ENCODE measurements at regions not wholly inside any gene's neighbourhood (a gene's known extent, or its start where the extent isn't known, plus 50 kb on each side); places are given as distances from the start of the nearest gene placed in this dataset.
"Not testable (repeated sequence)": the region's sequence is repeated elsewhere in the genome, so short reads cannot be mapped to it uniquely, and the experiment has no call there.

- Histone ChIP-seq H3K9me3 (ENCODE audit: control insufficient read depth, insufficient read depth, low read length) (no peaks in the 10 kb centered on the region), H3K27me3 (ENCODE audit: control insufficient read depth, insufficient read depth, low read length) (no peaks in the 10 kb centered on the region), H3K27ac (ENCODE audit: low read depth, low read length) (no peak overlapping the region), H3K4me3 (ENCODE audit: low read depth, low read length) (no peak overlapping the region)
- POLR2A ChIA-PET, result no interaction called here
- CTCF ChIA-PET, result no interaction called here
- TF ChIP-seq CTCF (IDR thresholded peaks at IDR 0.05; ENCODE audit: low read depth, low read length), result no peak
- DNase-seq (ENCODE audit: low read depth, low spot score), result no peak
These were observed 380.6 kb upstream of the TCF4 start for GRCh38 chr18:55968550-55968949.

GRCh38 chr18:55967019-55967418 lies 379.0 kb upstream of the TCF4 start:
- ChIA-PET CTCF (no interaction called here), POLR2A (no interaction called here)

GRCh38 chr18:55964171-55964570 lies 376.2 kb upstream of the TCF4 start:
- no peaks in the 10 kb centered on the region for H3K27me3 ChIP-seq (ENCODE audit: control insufficient read depth, insufficient read depth, low read length)

More at GRCh38 chr18:55967019-55967418, 379.0 kb upstream of the TCF4 start:
- DNase-seq (ENCODE audit: low read depth, low spot score), result no peak
- no peak for TF ChIP-seq CTCF (IDR thresholded peaks at IDR 0.05; ENCODE audit: low read depth, low read length)
- no peak overlapping the region for H3K4me3 ChIP-seq (ENCODE audit: low read depth, low read length)
- H3K9me3 ChIP-seq (ENCODE audit: control insufficient read depth, insufficient read depth, low read length), result no peaks in the 10 kb centered on the region
- H3K27me3 ChIP-seq (ENCODE audit: control insufficient read depth, insufficient read depth, low read length), result no peaks in the 10 kb centered on the region
- no peak overlapping the region for H3K27ac ChIP-seq (ENCODE audit: low read depth, low read length)

GRCh38 chr18:55953326-55953725 lies 365.3 kb upstream of the TCF4 start:
- no peak for TF ChIP-seq CTCF (IDR thresholded peaks at IDR 0.05; ENCODE audit: low read depth, low read length)
- no peaks in the 10 kb centered on the region for H3K27me3 ChIP-seq (ENCODE audit: control insufficient read depth, insufficient read depth, low read length)
- no peak for DNase-seq (ENCODE audit: low read depth, low spot score)
- CTCF ChIA-PET, result interaction anchor here (0.5 kb wide), 1 partner anchor 651 kb away, joined by 3 read pairs; no protein-coding TSS in a partner anchor
- POLR2A ChIA-PET, result no interaction called here
- H3K9me3 ChIP-seq (ENCODE audit: control insufficient read depth, insufficient read depth, low read length), result no peaks in the 10 kb centered on the region
- no peak overlapping the region for H3K4me3 ChIP-seq (ENCODE audit: low read depth, low read length)
- H3K27ac ChIP-seq (ENCODE audit: low read depth, low read length), result no peak overlapping the region

More at GRCh38 chr18:55964171-55964570, 376.2 kb upstream of the TCF4 start:
- H3K4me3 ChIP-seq (ENCODE audit: low read depth, low read length), result no peak overlapping the region
- CTCF ChIA-PET, result no interaction called here
- no peaks in the 10 kb centered on the region for H3K9me3 ChIP-seq (ENCODE audit: control insufficient read depth, insufficient read depth, low read length)
- no peak overlapping the region for H3K27ac ChIP-seq (ENCODE audit: low read depth, low read length)
- no peak for TF ChIP-seq CTCF (IDR thresholded peaks at IDR 0.05; ENCODE audit: low read depth, low read length)
- DNase-seq (ENCODE audit: low read depth, low spot score), result no peak
- POLR2A ChIA-PET, result no interaction called here

- H3K27ac ChIP-seq (ENCODE audit: low read depth, low read length); H3K9me3 ChIP-seq (ENCODE audit: control insufficient read depth, insufficient read depth, low read length); POLR2A ChIA-PET; DNase-seq (ENCODE audit: low read depth, low spot score); H3K27me3 ChIP-seq (ENCODE audit: control insufficient read depth, insufficient read depth, low read length); H3K4me3 ChIP-seq (ENCODE audit: low read depth, low read length); CTCF ChIA-PET: not testable (repeated sequence)
These were observed 363.7 kb upstream of the TCF4 start for GRCh38 chr18:55951738-55952137.

Measured in AG04450 (cell line).